Breast epithelium (tissue), 3 donors: ENCODE measurements at regions not wholly inside any gene's neighbourhood (a gene's known extent, or its start where the extent isn't known, plus 50 kb on each side); places are given as distances from the start of the nearest gene placed in this dataset.

ENCODE experiments used
- POLR2A ChIP-seq: fragments of 450-650 bp; IDR thresholded peaks from one replicate; pipeline ENCODE4 v1.6.1; 2016; ENCODE audit warnings: antibody characterized with exemption, mild to moderate bottlenecking, moderate library complexity
- TF ChIP-seq, protein P1 (sequence below), 3 donors: fragments of 450-650 bp; IDR thresholded peaks; one replicate each; pipeline ENCODE4 v1.5.1; 2016 to 2017; ENCODE audit warnings: antibody characterized with exemption in 3 of 3, mild to moderate bottlenecking in 3 of 3, moderate library complexity in 3 of 3

DNA sequence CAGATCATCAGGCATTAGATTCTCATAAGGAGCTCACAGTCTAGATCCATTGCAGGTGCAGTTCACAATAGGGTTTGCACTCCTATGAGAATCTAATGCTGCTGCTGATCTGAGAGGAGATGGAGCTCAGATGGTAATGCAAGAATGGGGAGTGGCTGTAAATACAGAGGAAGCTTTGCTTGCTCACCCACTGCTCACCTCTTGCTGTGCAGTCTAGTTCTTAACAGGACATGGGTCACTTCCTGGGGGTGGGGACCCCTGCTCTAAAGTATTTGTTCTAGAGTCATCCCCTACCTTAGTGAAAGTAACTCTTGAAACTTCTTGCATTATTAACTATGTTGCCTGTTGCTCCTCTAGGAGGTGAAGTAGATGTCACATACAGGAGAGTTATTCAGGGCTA is 171.3 kb upstream of the PARD3B start:
- no peak for TF ChIP-seq POLR2A
- TF ChIP-seq, protein P1, sequence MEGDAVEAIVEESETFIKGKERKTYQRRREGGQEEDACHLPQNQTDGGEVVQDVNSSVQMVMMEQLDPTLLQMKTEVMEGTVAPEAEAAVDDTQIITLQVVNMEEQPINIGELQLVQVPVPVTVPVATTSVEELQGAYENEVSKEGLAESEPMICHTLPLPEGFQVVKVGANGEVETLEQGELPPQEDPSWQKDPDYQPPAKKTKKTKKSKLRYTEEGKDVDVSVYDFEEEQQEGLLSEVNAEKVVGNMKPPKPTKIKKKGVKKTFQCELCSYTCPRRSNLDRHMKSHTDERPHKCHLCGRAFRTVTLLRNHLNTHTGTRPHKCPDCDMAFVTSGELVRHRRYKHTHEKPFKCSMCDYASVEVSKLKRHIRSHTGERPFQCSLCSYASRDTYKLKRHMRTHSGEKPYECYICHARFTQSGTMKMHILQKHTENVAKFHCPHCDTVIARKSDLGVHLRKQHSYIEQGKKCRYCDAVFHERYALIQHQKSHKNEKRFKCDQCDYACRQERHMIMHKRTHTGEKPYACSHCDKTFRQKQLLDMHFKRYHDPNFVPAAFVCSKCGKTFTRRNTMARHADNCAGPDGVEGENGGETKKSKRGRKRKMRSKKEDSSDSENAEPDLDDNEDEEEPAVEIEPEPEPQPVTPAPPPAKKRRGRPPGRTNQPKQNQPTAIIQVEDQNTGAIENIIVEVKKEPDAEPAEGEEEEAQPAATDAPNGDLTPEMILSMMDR (IDR thresholded peaks at IDR 0.05), result no peak
